Activated gamma-delta T cell (primary cell): ENCODE measurements at regions not wholly inside any gene's neighbourhood (a gene's known extent, or its start where the extent isn't known, plus 50 kb on each side); places are given as distances from the start of the nearest gene placed in this dataset.

Experiments used
- DNase-seq: peaks from one replicate; lab custom pipeline; 2025; lab: John Stamatoyannopoulos, UW

GRCh38 chr20:6886065-6886729, 118.7 kb downstream of the BMP2 start:
- no peak for DNase-seq

- DNase-seq: no peak
Observed at GRCh38 chr20:6887966-6888365, 120.5 kb downstream of the BMP2 start.

GRCh38 chr20:6888736-6889395, 121.4 kb downstream of the BMP2 start:
- DNase-seq: no peak

- DNase-seq: no peak
Observed at GRCh38 chr20:6892724-6893123, 125.2 kb downstream of the BMP2 start.

GRCh38 chr20:6898928-6899327, 131.4 kb downstream of the BMP2 start:
- DNase-seq: no peak

- DNase-seq: no peak
Observed at GRCh38 chr20:6906871-6907270, 139.4 kb downstream of the BMP2 start.

- no peak for DNase-seq
Observed at GRCh38 chr20:6908673-6909072, 141.2 kb downstream of the BMP2 start.

GRCh38 chr20:6909608-6910007, 142.1 kb downstream of the BMP2 start:
- DNase-seq: no peak

- no peak for DNase-seq
Observed at GRCh38 chr20:6914986-6915385, 147.5 kb downstream of the BMP2 start.

- DNase-seq: no peak
Observed at GRCh38 chr20:6916938-6917337, 149.5 kb downstream of the BMP2 start.

GRCh38 chr20:6919792-6920468, 152.4 kb downstream of the BMP2 start:
- no peak for DNase-seq

GRCh38 chr20:6920991-6921613, 153.6 kb downstream of the BMP2 start:
- DNase-seq: no peak

- no peak for DNase-seq
Observed at GRCh38 chr20:6921717-6922386, 154.4 kb downstream of the BMP2 start.

GRCh38 chr20:6924681-6925080, 157.2 kb downstream of the BMP2 start:
- no peak for DNase-seq

GRCh38 chr20:6925744-6926278, 158.3 kb downstream of the BMP2 start:
- no peak for DNase-seq

GRCh38 chr20:6940048-6940447, 172.6 kb downstream of the BMP2 start:
- no peak for DNase-seq

- no peak for DNase-seq
Observed at GRCh38 chr20:6940876-6941275, 173.4 kb downstream of the BMP2 start.

- DNase-seq: no peak
Observed at GRCh38 chr20:6941571-6941970, 174.1 kb downstream of the BMP2 start.

- no peak for DNase-seq
Observed at GRCh38 chr20:6942266-6942665, 174.8 kb downstream of the BMP2 start.

- no peak for DNase-seq
Observed at GRCh38 chr20:6944292-6944691, 176.8 kb downstream of the BMP2 start.

- DNase-seq: no peak
Observed at GRCh38 chr20:6953611-6954010, 186.1 kb downstream of the BMP2 start.

GRCh38 chr20:6954219-6954618, 186.7 kb downstream of the BMP2 start:
- no peak for DNase-seq
